ENCODE measurements at regions not wholly inside any gene's neighbourhood (a gene's known extent, or its start where the extent isn't known, plus 50 kb on each side); places are given as distances from the start of the nearest gene placed in this dataset.

DNA sequence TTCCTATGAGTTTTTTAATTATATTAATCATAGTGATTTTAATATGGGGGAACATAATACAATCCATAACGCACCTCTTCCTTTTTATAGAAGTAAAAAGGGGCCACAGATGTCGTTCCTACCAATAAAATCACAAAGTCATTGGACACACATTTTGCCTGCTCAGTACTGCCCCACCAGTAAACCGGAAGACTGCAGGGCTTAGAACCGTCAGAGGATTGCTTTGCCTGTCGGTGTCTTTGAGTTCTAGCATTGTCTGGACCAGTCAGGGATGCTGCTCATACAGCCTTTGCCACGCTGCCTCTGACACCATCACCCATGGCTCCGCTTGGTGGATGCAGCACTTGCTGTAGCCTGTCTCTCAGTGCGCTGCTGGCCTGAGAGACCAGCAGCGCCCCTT, 853.6 kb downstream of the C6orf118 start:
- Histone ChIP-seq H3K4me2 (no peak overlapping the region), H4K20me1 (ENCODE audit: insufficient read depth, poor library complexity, severe bottlenecking) (no peaks in the 10 kb centered on the region), H3K9me3 (ENCODE audit: low read depth) (no peaks in the 10 kb centered on the region), H3K79me2 (no peaks in the 10 kb centered on the region), H3K27me3 (no peaks in the 10 kb centered on the region), H3K4me1 (ENCODE audit: insufficient read depth) (no peaks in the 10 kb centered on the region), H3K4me3 (no peak overlapping the region), H2AFZ (no peak overlapping the region), H3K36me3 (replicated peaks; ENCODE audit: insufficient read depth, low read depth) (no peaks in the 10 kb centered on the region), H3K9me2 (replicated peaks; ENCODE audit: insufficient read depth) (no peaks in the 10 kb centered on the region), H3K27ac (no peak overlapping the region)
- no peak for DNase-seq (ENCODE audit: low spot score)
- TF ChIP-seq EZH2phosphoT487 (IDR thresholded peaks at IDR 0.05; ENCODE audit: low read depth, severe bottlenecking, unreplicated experiment) (no peak), EZH2 (IDR thresholded peaks at IDR 0.05; ENCODE audit: borderline replicate concordance) (no peak)
- TF ChIP-seq, protein P1, sequence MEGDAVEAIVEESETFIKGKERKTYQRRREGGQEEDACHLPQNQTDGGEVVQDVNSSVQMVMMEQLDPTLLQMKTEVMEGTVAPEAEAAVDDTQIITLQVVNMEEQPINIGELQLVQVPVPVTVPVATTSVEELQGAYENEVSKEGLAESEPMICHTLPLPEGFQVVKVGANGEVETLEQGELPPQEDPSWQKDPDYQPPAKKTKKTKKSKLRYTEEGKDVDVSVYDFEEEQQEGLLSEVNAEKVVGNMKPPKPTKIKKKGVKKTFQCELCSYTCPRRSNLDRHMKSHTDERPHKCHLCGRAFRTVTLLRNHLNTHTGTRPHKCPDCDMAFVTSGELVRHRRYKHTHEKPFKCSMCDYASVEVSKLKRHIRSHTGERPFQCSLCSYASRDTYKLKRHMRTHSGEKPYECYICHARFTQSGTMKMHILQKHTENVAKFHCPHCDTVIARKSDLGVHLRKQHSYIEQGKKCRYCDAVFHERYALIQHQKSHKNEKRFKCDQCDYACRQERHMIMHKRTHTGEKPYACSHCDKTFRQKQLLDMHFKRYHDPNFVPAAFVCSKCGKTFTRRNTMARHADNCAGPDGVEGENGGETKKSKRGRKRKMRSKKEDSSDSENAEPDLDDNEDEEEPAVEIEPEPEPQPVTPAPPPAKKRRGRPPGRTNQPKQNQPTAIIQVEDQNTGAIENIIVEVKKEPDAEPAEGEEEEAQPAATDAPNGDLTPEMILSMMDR (IDR thresholded peaks at IDR 0.05; ENCODE audit: poor library complexity), result no peak
- 86% methylated on average over 9 of the region's 9 CpGs for WGBS (ENCODE audit: low lambda C conversion rate, missing lambda C conversion rate)

DNA sequence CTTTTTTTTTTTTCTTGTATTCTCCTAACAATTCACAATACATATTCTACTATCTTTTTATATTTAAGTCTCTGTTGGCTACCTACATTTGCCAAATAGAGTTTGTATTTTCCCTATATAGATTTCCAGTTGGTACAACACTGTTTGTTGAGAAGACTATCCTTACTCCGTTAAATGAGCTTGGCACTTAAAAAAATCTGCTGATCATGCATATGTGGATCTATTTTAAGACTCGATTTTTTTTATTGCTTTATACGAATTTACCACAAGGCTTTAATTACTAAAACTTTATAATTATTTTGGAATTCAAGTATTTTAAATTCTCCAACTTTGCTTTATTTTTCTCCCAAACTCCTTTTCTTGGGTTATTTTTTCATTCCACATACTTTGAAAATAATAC, 855.6 kb downstream of the C6orf118 start:
- Histone ChIP-seq H3K4me2 (no peak overlapping the region), H3K4me1 (ENCODE audit: insufficient read depth) (no peaks in the 10 kb centered on the region), H3K9me3 (ENCODE audit: low read depth) (no peaks in the 10 kb centered on the region), H4K20me1 (ENCODE audit: insufficient read depth, poor library complexity, severe bottlenecking) (no peaks in the 10 kb centered on the region), H3K27ac (no peak overlapping the region), H3K79me2 (no peaks in the 10 kb centered on the region), H3K36me3 (replicated peaks; ENCODE audit: insufficient read depth, low read depth) (no peaks in the 10 kb centered on the region), H2AFZ (no peak overlapping the region), H3K27me3 (no peaks in the 10 kb centered on the region), H3K9me2 (replicated peaks; ENCODE audit: insufficient read depth) (no peaks in the 10 kb centered on the region), H3K4me3 (no peak overlapping the region)
- TF ChIP-seq EZH2phosphoT487 (IDR thresholded peaks at IDR 0.05; ENCODE audit: low read depth, severe bottlenecking, unreplicated experiment) (no peak), EZH2 (IDR thresholded peaks at IDR 0.05; ENCODE audit: borderline replicate concordance) (no peak)
- no peak for DNase-seq (ENCODE audit: low spot score)
- 82% methylated on average over 3 of the region's 3 CpGs for WGBS (ENCODE audit: low lambda C conversion rate, missing lambda C conversion rate)

DNA sequence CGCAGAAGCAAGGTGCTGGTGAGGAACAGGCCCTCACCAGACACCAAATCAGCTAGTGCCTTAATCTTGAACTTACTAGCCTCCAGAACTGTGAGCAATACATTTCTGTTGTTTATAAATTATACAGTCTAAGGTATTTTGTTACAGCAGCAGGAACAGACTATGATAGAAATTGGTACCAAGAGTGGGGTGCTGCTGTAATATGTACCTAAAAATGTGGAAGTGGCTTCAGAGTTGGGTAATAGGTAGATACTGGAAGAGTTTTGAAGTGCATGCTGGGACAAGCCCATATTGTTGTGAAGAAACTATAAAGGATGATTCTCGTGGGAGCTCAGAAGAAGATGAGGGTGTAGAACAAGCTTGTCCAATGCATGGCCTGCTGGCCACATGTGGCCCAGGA, 866.8 kb downstream of the C6orf118 start:
- Histone ChIP-seq H3K9me3 (ENCODE audit: low read depth) (no peaks in the 10 kb centered on the region), H3K79me2 (no peaks in the 10 kb centered on the region), H3K4me1 (ENCODE audit: insufficient read depth) (no peaks in the 10 kb centered on the region), H3K27ac (no peak overlapping the region), H2AFZ (no peak overlapping the region), H3K9me2 (replicated peaks; ENCODE audit: insufficient read depth) (no peaks in the 10 kb centered on the region), H3K4me2 (no peak overlapping the region), H4K20me1 (ENCODE audit: insufficient read depth, poor library complexity, severe bottlenecking) (no peaks in the 10 kb centered on the region), H3K4me3 (no peak overlapping the region), H3K36me3 (replicated peaks; ENCODE audit: insufficient read depth, low read depth) (no peaks in the 10 kb centered on the region), H3K27me3 (no peaks in the 10 kb centered on the region)
- TF ChIP-seq EZH2 (IDR thresholded peaks at IDR 0.05; ENCODE audit: borderline replicate concordance) (no peak), EZH2phosphoT487 (IDR thresholded peaks at IDR 0.05; ENCODE audit: low read depth, severe bottlenecking, unreplicated experiment) (no peak)
- TF ChIP-seq, protein P1 (IDR thresholded peaks at IDR 0.05; ENCODE audit: poor library complexity), result no peak
- no peak for DNase-seq (ENCODE audit: low spot score)
- WGBS (ENCODE audit: low lambda C conversion rate, missing lambda C conversion rate), result 98% methylated on average over 2 of the region's 2 CpGs

DNA sequence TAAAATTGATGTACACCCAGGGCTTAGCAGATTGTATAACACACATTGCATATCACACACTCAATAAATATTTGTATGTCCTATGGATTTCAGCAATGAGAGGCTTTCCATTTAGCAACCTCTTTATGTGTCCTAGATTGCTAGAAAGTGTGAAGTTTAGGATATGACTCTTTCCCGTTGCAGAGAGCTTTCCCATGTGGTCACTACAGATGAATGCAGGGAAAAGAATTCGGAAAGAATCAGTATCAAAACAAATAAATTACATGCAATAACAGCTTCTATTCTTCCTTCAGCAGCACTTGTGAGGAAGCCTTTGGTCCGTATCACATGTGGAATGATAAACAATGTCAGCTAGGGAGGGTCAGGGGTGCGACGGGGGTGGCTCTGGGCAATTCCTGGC, 870.1 kb downstream of the C6orf118 start:
- WGBS (ENCODE audit: low lambda C conversion rate, missing lambda C conversion rate), result 67% methylated on average over 5 of the region's 5 CpGs
- H3K36me3 ChIP-seq (replicated peaks; ENCODE audit: insufficient read depth, low read depth), result no peaks in the 10 kb centered on the region
- no peak overlapping the region for H3K4me3 ChIP-seq
- H3K9me2 ChIP-seq (replicated peaks; ENCODE audit: insufficient read depth), result no peaks in the 10 kb centered on the region
- no peaks in the 10 kb centered on the region for H3K79me2 ChIP-seq
- H3K27me3 ChIP-seq, result no peaks in the 10 kb centered on the region
- H3K9me3 ChIP-seq (ENCODE audit: low read depth), result no peaks in the 10 kb centered on the region
- TF ChIP-seq EZH2phosphoT487 (IDR thresholded peaks at IDR 0.05; ENCODE audit: low read depth, severe bottlenecking, unreplicated experiment) (no peak), EZH2 (IDR thresholded peaks at IDR 0.05; ENCODE audit: borderline replicate concordance) (no peak)
- TF ChIP-seq, protein P1 (IDR thresholded peaks at IDR 0.05; ENCODE audit: poor library complexity), result no peak
- DNase-seq (ENCODE audit: low spot score), result no peak
- H3K27ac ChIP-seq, result no peak overlapping the region
- no peak overlapping the region for H2AFZ ChIP-seq
- H4K20me1 ChIP-seq (ENCODE audit: insufficient read depth, poor library complexity, severe bottlenecking), result no peaks in the 10 kb centered on the region
- no peak overlapping the region for H3K4me2 ChIP-seq
- no peaks in the 10 kb centered on the region for H3K4me1 ChIP-seq (ENCODE audit: insufficient read depth)
